NCI-H1694 treated with DMSO at 0.1 percent for 48 hours (cell line): ENCODE measurements at regions not wholly inside any gene's neighbourhood (a gene's known extent, or its start where the extent isn't known, plus 50 kb on each side); places are given as distances from the start of the nearest gene placed in this dataset.
"Not testable (repeated sequence)": the region's sequence is repeated elsewhere in the genome, so short reads cannot be mapped to it uniquely, and the experiment has no call there.

Experiments
- DNase-seq: peaks from one replicate; lab custom pipeline; 2025; lab: John Stamatoyannopoulos, UW

GRCh38 chr7:21318916-21319270 is 109.0 kb upstream of the SP4 start:
- DNase-seq, result no peak

GRCh38 chr7:21326241-21326640 is 101.6 kb upstream of the SP4 start:
- no peak for DNase-seq

- no peak for DNase-seq
Measured at GRCh38 chr7:21326921-21327320, 101.0 kb upstream of the SP4 start.

GRCh38 chr7:21327422-21328409 is 100.2 kb upstream of the SP4 start:
- DNase-seq, result no peak

- no peak for DNase-seq
Measured at GRCh38 chr7:21330462-21331178, 97.3 kb upstream of the SP4 start.

GRCh38 chr7:21334906-21335305 is 93.0 kb upstream of the SP4 start:
- DNase-seq, result no peak

GRCh38 chr7:21336743-21337142 is 91.1 kb upstream of the SP4 start:
- DNase-seq, result no peak

GRCh38 chr7:21338728-21339164 is 89.1 kb upstream of the SP4 start:
- no peak for DNase-seq

GRCh38 chr7:21344900-21345299 is 83.0 kb upstream of the SP4 start:
- not testable (repeated sequence) for DNase-seq

GRCh38 chr7:21345361-21345760 is 82.5 kb upstream of the SP4 start:
- no peak for DNase-seq

- no peak for DNase-seq
Measured at GRCh38 chr7:21346297-21346696, 81.6 kb upstream of the SP4 start.

- DNase-seq, result no peak
Measured at GRCh38 chr7:21352540-21353387, 75.1 kb upstream of the SP4 start.

GRCh38 chr7:21353388-21353780 is 74.5 kb upstream of the SP4 start:
- no peak for DNase-seq

- DNase-seq, result no peak
Measured at GRCh38 chr7:21354284-21354683, 73.6 kb upstream of the SP4 start.

GRCh38 chr7:21355406-21355874 is 72.4 kb upstream of the SP4 start:
- no peak for DNase-seq

GRCh38 chr7:21356616-21357015 is 71.3 kb upstream of the SP4 start:
- DNase-seq, result no peak

- DNase-seq, result no peak
Measured at GRCh38 chr7:21357151-21358097, 70.5 kb upstream of the SP4 start.

GRCh38 chr7:21358648-21359047 is 69.2 kb upstream of the SP4 start:
- no peak for DNase-seq

- no peak for DNase-seq
Measured at GRCh38 chr7:21359163-21359562, 68.7 kb upstream of the SP4 start.

GRCh38 chr7:21361413-21362125 is 66.3 kb upstream of the SP4 start:
- DNase-seq, result no peak
